Suprapubic skin (tissue), 4 donors: ENCODE measurements at regions not wholly inside any gene's neighbourhood (a gene's known extent, or its start where the extent isn't known, plus 50 kb on each side); places are given as distances from the start of the nearest gene placed in this dataset.

ENCODE experiments used
- DNase-seq, 2 donors: peaks; one replicate each; pipeline ENCODE4 v3.0.0-alpha.2; 2019; ENCODE audit warnings: low spot score in 2 of 2
- H3K27ac ChIP-seq: fragments of 200-600 bp; sonication (generic); one replicate; pipeline ENCODE4 v1.5.1; 2019
- H3K27me3 ChIP-seq: fragments of 200-600 bp; sonication (generic); one replicate; pipeline ENCODE4 v1.5.1; 2019
- H3K36me3 ChIP-seq: fragments of 200-600 bp; sonication (generic); one replicate; pipeline ENCODE4 v1.5.1; 2019
- H3K4me1 ChIP-seq: fragments of 200-600 bp; sonication (generic); one replicate; pipeline ENCODE4 v1.5.1; 2019
- H3K4me3 ChIP-seq: fragments of 200-600 bp; sonication (generic); one replicate; pipeline ENCODE4 v1.5.1; 2019; ENCODE audit warnings: mild to moderate bottlenecking
- H3K9me3 ChIP-seq: fragments of 200-600 bp; sonication (generic); one replicate; pipeline ENCODE4 v1.5.1; 2019
- CTCF ChIP-seq, 2 donors: fragments of 200-600 bp in 1 of 2; fragments of 450-650 bp in 1 of 2; sonication (generic) in 1 of 2; IDR thresholded peaks; one replicate each; pipeline ENCODE4 v1.5.1; 2016 to 2019; ENCODE audit warnings: antibody characterized with exemption in 2 of 2, mild to moderate bottlenecking in 1 of 2, moderate library complexity in 1 of 2
- EP300 ChIP-seq: sonication (generic); formaldehyde crosslinking; IDR thresholded peaks from one replicate; pipeline ENCODE4 v1.6.1; 2017; ENCODE audit warnings: antibody characterized with exemption
- POLR2A ChIP-seq, 2 donors: fragments of 450-650 bp; IDR thresholded peaks; one replicate each; pipeline ENCODE4 v1.6.1; 2017; ENCODE audit warnings: antibody characterized with exemption in 2 of 2, mild to moderate bottlenecking in 2 of 2, moderate library complexity in 2 of 2
- POLR2AphosphoS5 ChIP-seq, 3 donors: sonication (generic); formaldehyde crosslinking; IDR thresholded peaks; one replicate each; pipeline ENCODE4 v1.6.1; 2017; ENCODE audit warnings: antibody characterized with exemption in 3 of 3
- WGBS: methylation state at CpG from one replicate; pipeline ENCODE4 v1.1.5; 2018; 5-methylcytosine and 5-hydroxymethylcytosine counted together

GRCh38 chr10:89153971-89154370 lies 53.1 kb downstream of the CH25H start:
- WGBS, result 82% methylated on average over 1 of the region's 1 CpG
- no peak overlapping the region for H3K27ac ChIP-seq

GRCh38 chr10:89153116-89153515 lies 54.0 kb downstream of the CH25H start:
- no peak overlapping the region for H3K27ac ChIP-seq
- TF ChIP-seq CTCF (IDR thresholded peaks at IDR 0.05) (no peak), POLR2AphosphoS5 (IDR thresholded peaks at IDR 0.05) (no peak), POLR2A (IDR thresholded peaks at IDR 0.05) (no peak), EP300 (no peak)
- 32% methylated on average over 3 of the region's 3 CpGs for WGBS
- no peaks in the 10 kb centered on the region for H3K9me3 ChIP-seq
- no peaks in the 10 kb centered on the region for H3K27me3 ChIP-seq
- DNase-seq, result no peak
- H3K4me3 ChIP-seq, result no peak overlapping the region
- H3K36me3 ChIP-seq, result no peaks in the 10 kb centered on the region
- H3K4me1 ChIP-seq, result no peaks in the 10 kb centered on the region

More at GRCh38 chr10:89153971-89154370, 53.1 kb downstream of the CH25H start:
- no peaks in the 10 kb centered on the region for H3K9me3 ChIP-seq
- no peak overlapping the region for H3K4me3 ChIP-seq
- no peaks in the 10 kb centered on the region for H3K27me3 ChIP-seq
- H3K36me3 ChIP-seq, result no peaks in the 10 kb centered on the region
- no peak for DNase-seq
- H3K4me1 ChIP-seq, result no peaks in the 10 kb centered on the region
- TF ChIP-seq POLR2AphosphoS5 (IDR thresholded peaks at IDR 0.05), result no peak
- TF ChIP-seq POLR2A (IDR thresholded peaks at IDR 0.05), result no peak
- no peak for TF ChIP-seq EP300
- TF ChIP-seq CTCF (IDR thresholded peaks at IDR 0.05), result no peak

- H3K9me3 ChIP-seq, result no peaks in the 10 kb centered on the region
- no peaks in the 10 kb centered on the region for H3K36me3 ChIP-seq
- H3K27ac ChIP-seq, result no peak overlapping the region
- H3K27me3 ChIP-seq, result no peaks in the 10 kb centered on the region
- H3K4me1 ChIP-seq, result no peaks in the 10 kb centered on the region
- H3K4me3 ChIP-seq, result no peak overlapping the region
- WGBS, result 53% methylated on average over 2 of the region's 2 CpGs
- DNase-seq, result no peak
- TF ChIP-seq POLR2A (IDR thresholded peaks at IDR 0.05) (no peak), POLR2AphosphoS5 (IDR thresholded peaks at IDR 0.05) (no peak), CTCF (IDR thresholded peaks at IDR 0.05) (no peak), EP300 (no peak)
These were observed 55.3 kb downstream of the CH25H start for GRCh38 chr10:89151857-89152256.

- no peaks in the 10 kb centered on the region for H3K9me3 ChIP-seq
- H3K4me3 ChIP-seq, result no peak overlapping the region
- WGBS, result 95% methylated on average over 5 of the region's 5 CpGs
- no peak for DNase-seq
- TF ChIP-seq POLR2A (IDR thresholded peaks at IDR 0.05) (no peak), CTCF (IDR thresholded peaks at IDR 0.05) (no peak), POLR2AphosphoS5 (IDR thresholded peaks at IDR 0.05) (no peak), EP300 (no peak)
- H3K36me3 ChIP-seq, result no peaks in the 10 kb centered on the region
- no peak overlapping the region for H3K27ac ChIP-seq
- H3K27me3 ChIP-seq, result no peaks in the 10 kb centered on the region
- no peaks in the 10 kb centered on the region for H3K4me1 ChIP-seq
These were observed 59.1 kb downstream of the CH25H start for GRCh38 chr10:89148061-89148460.

- Histone ChIP-seq H3K36me3 (no peaks in the 10 kb centered on the region), H3K9me3 (no peaks in the 10 kb centered on the region), H3K27ac (no peak overlapping the region), H3K4me1 (no peaks in the 10 kb centered on the region), H3K4me3 (no peak overlapping the region), H3K27me3 (no peaks in the 10 kb centered on the region)
- no peak for TF ChIP-seq POLR2AphosphoS5 (IDR thresholded peaks at IDR 0.05)
- TF ChIP-seq CTCF (IDR thresholded peaks at IDR 0.05), result no peak
- TF ChIP-seq POLR2A (IDR thresholded peaks at IDR 0.05), result no peak
- no peak for TF ChIP-seq EP300
- 55% methylated on average over 2 of the region's 2 CpGs for WGBS
- no peak for DNase-seq
These were observed 59.9 kb downstream of the CH25H start for GRCh38 chr10:89147256-89147655.
